ENCODE measurements at regions not wholly inside any gene's neighbourhood (a gene's known extent, or its start where the extent isn't known, plus 50 kb on each side); places are given as distances from the start of the nearest gene placed in this dataset.
"Not testable (repeated sequence)": the region's sequence is repeated elsewhere in the genome, so short reads cannot be mapped to it uniquely, and the experiment has no call there.

DNA sequence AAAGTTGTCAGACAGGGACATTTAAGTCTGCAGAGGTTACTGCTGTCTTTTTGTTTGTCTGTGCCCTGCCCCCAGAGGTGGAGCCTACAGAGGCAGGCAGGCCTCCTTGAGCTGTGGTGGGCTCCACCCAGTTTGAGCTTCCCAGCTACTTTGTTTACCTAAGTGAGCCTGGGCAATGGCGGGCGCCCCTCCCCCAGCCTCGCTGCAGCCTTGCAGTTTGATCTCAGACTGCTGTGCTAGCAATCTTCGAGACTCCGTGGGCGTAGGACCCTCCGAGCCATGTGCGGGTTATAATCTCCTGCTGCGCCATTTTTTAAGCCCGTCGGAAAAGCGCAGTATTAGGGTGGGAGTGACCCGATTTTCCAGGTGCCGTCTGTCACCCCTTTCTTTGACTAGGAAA, 378.0 kb upstream of the LRRC3B start:
- TF ChIP-seq POLR2A (IDR thresholded peaks at IDR 0.05; ENCODE audit: extremely low read depth, insufficient read length); CTCF (IDR thresholded peaks at IDR 0.05; ENCODE audit: low read depth, low read length); MYC (IDR thresholded peaks at IDR 0.05; ENCODE audit: low read depth, low read length): not testable (repeated sequence)
- TF ChIP-seq, protein P1, sequence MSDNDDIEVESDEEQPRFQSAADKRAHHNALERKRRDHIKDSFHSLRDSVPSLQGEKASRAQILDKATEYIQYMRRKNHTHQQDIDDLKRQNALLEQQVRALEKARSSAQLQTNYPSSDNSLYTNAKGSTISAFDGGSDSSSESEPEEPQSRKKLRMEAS (IDR thresholded peaks at IDR 0.05; ENCODE audit: low read depth, low read length) = not testable (repeated sequence)
